Naive thymus-derived CD4-positive, alpha-beta T cell (primary cell): ENCODE measurements at regions not wholly inside any gene's neighbourhood (a gene's known extent, or its start where the extent isn't known, plus 50 kb on each side); places are given as distances from the start of the nearest gene placed in this dataset.

ENCODE experiments used
- ATAC-seq: fragments of 150-1000 bp; cut with Tn5 transposase; 2 replicates; pipeline ENCODE4 v1.10.0; 2021; ENCODE audit warnings: mild to moderate bottlenecking, moderate library complexity
- CTCF ChIA-PET: fragments of 350-600 bp; sonication (Branson Sonifier 250); formaldehyde crosslinking; loops from one replicate; lab custom pipeline; 2021; ENCODE audit warnings: antibody characterized with exemption; lab: Charles Lee
- POLR2A ChIA-PET: fragments of 350-600 bp; sonication (Branson Sonifier 250); formaldehyde crosslinking; loops from one replicate; lab custom pipeline; 2021; ENCODE audit warnings: antibody characterized with exemption, inconsistent platforms; lab: Charles Lee
- DNase-seq, 9 donors: peaks; one replicate each; pipeline versions ENCODE4 v3.0.0 to v3.0.0-alpha.2; 2020 to 2022; ENCODE audit warnings: mixed read lengths in 1 of 9
- H3K27ac ChIP-seq: one replicate; pipeline ENCODE4 v1.7.0; 2013; ENCODE audit warnings: mild to moderate bottlenecking, low read depth, low read length, moderate library complexity
- H3K27me3 ChIP-seq, 2 donors: one replicate each; pipeline ENCODE4 v1.7.0; 2013; ENCODE audit warnings: low read length in 2 of 2, mild to moderate bottlenecking in 2 of 2, moderate library complexity in 2 of 2; ENCODE audit not compliant: control insufficient read depth in 2 of 2, insufficient read depth in 2 of 2
- H3K36me3 ChIP-seq, 3 experiments: 1 replicate in 2 of 3; 2 replicates in 1 of 3; pipeline ENCODE4 v1.7.0; 2013; ENCODE audit warnings: low read length in 3 of 3, mild to moderate bottlenecking in 3 of 3, moderate library complexity in 1 of 3; ENCODE audit not compliant: insufficient read depth in 3 of 3, control insufficient read depth in 2 of 3
- H3K4me1 ChIP-seq, 2 donors: one replicate each; pipeline ENCODE4 v1.7.0; 2013; ENCODE audit warnings: low read length in 2 of 2, mild to moderate bottlenecking in 2 of 2, moderate library complexity in 1 of 2; ENCODE audit not compliant: control insufficient read depth in 2 of 2, insufficient read depth in 2 of 2
- H3K4me3 ChIP-seq: 2 replicates; pipeline ENCODE4 v1.7.0; 2013; ENCODE audit warnings: mild to moderate bottlenecking, low read length
- H3K9me3 ChIP-seq, 3 experiments: 1 replicate in 2 of 3; 2 replicates in 1 of 3; pipeline ENCODE4 v1.7.0; 2013; ENCODE audit warnings: low read length in 3 of 3; ENCODE audit not compliant: control insufficient read depth in 2 of 3
- H3K27ac Mint-ChIP-seq, 9 donors: one replicate each; pipeline ENCODE4 v1.8.0; 2020 to 2022; ENCODE audit warnings: mixed read lengths in 9 of 9, mild to moderate bottlenecking in 8 of 9, moderate library complexity in 5 of 9, inconsistent platforms in 2 of 9
- H3K27me3 Mint-ChIP-seq, 5 donors: one replicate each; pipeline ENCODE4 v1.8.0; 2021 to 2022; ENCODE audit warnings: mixed read lengths in 5 of 5, mild to moderate bottlenecking in 1 of 5
- H3K36me3 Mint-ChIP-seq, 5 donors: one replicate each; pipeline ENCODE4 v1.8.0; 2020 to 2022; ENCODE audit warnings: mixed read lengths in 5 of 5, mild to moderate bottlenecking in 3 of 5, inconsistent platforms in 1 of 5
- H3K4me1 Mint-ChIP-seq, 7 donors: one replicate each; pipeline ENCODE4 v1.8.0; 2020 to 2022; ENCODE audit warnings: mixed read lengths in 7 of 7, mild to moderate bottlenecking in 3 of 7, inconsistent platforms in 1 of 7
- H3K4me3 Mint-ChIP-seq, 10 donors: one replicate each; pipeline ENCODE4 v1.8.0; 2020 to 2022; ENCODE audit warnings: mild to moderate bottlenecking in 10 of 10, mixed read lengths in 10 of 10, moderate library complexity in 6 of 10, inconsistent platforms in 2 of 10
- H3K9me3 Mint-ChIP-seq, 11 donors: one replicate each; pipeline ENCODE4 v1.8.0; 2020 to 2022; ENCODE audit warnings: mixed read lengths in 11 of 11, mild to moderate bottlenecking in 4 of 11, inconsistent platforms in 1 of 11, moderate library complexity in 1 of 11
- intact Hi-C, 2 donors: fragments of 100-400 bp; cut with micrococcal nuclease; formaldehyde crosslinking; loops; one replicate each; pipeline ENCODE4 v1.15.1; 2023

GRCh38 chr20:11195169-11195568, 521.4 kb upstream of the JAG1 start:
- Histone ChIP-seq H3K27ac (no peak overlapping the region), H3K9me3 (no peaks in the 10 kb centered on the region), H3K27me3 (no peaks in the 10 kb centered on the region), H3K4me3 (no peak overlapping the region), H3K36me3 (no peaks in the 10 kb centered on the region), H3K4me1 (no peaks in the 10 kb centered on the region)
- POLR2A ChIA-PET = no interaction called here
- CTCF ChIA-PET = no interaction called here
- peaks cover 0 to 5% (median 0%) of the 10 kb centered on the region in 5 donors for H3K27me3 Mint-ChIP-seq
- no peaks in the 10 kb centered on the region for H3K36me3 Mint-ChIP-seq
- H3K9me3 Mint-ChIP-seq = peaks cover 0 to 5% (median 0%) of the 10 kb centered on the region in 11 donors
- no peak for DNase-seq
- intact Hi-C loops = no loop called here
- peaks cover 0 to 3% (median 0%) of the 10 kb centered on the region in 7 donors for H3K4me1 Mint-ChIP-seq
- no peak overlapping the region for H3K4me3 Mint-ChIP-seq
- ATAC-seq = no peak
- H3K27ac Mint-ChIP-seq = no peak overlapping the region

GRCh38 chr20:11195899-11196558, 522.2 kb upstream of the JAG1 start:
- Histone ChIP-seq H3K4me1 (no peaks in the 10 kb centered on the region), H3K9me3 (no peaks in the 10 kb centered on the region), H3K4me3 (no peak overlapping the region), H3K27ac (no peak overlapping the region), H3K36me3 (no peaks in the 10 kb centered on the region), H3K27me3 (no peaks in the 10 kb centered on the region)
- Mint-ChIP-seq H3K4me3 (no peak overlapping the region), H3K4me1 (peaks cover 0 to 3% (median 0%) of the 10 kb centered on the region in 7 donors), H3K27ac (no peak overlapping the region), H3K27me3 (peaks cover 0 to 5% (median 0%) of the 10 kb centered on the region in 5 donors), H3K9me3 (peaks cover 0 to 5% (median 0%) of the 10 kb centered on the region in 11 donors), H3K36me3 (no peaks in the 10 kb centered on the region)
- POLR2A ChIA-PET = no interaction called here
- no peak for ATAC-seq
- intact Hi-C loops = no loop called here
- DNase-seq = no peak
- CTCF ChIA-PET = no interaction called here

GRCh38 chr20:11197851-11198250, 524.1 kb upstream of the JAG1 start:
- Mint-ChIP-seq H3K9me3 (peaks cover 0 to 3% (median 0%) of the 10 kb centered on the region in 11 donors), H3K4me1 (peaks cover 0 to 3% (median 0%) of the 10 kb centered on the region in 7 donors), H3K36me3 (no peaks in the 10 kb centered on the region), H3K4me3 (no peak overlapping the region), H3K27ac (no peak overlapping the region), H3K27me3 (peaks cover 0 to 5% (median 0%) of the 10 kb centered on the region in 5 donors)
- intact Hi-C loops = no loop called here
- no peak for DNase-seq
- ChIA-PET POLR2A (no interaction called here), CTCF (no interaction called here)
- no peaks in the 10 kb centered on the region for H3K4me1 ChIP-seq
- H3K27me3 ChIP-seq = no peaks in the 10 kb centered on the region
- no peak overlapping the region for H3K27ac ChIP-seq
- H3K4me3 ChIP-seq = no peak overlapping the region
- no peaks in the 10 kb centered on the region for H3K9me3 ChIP-seq
- ATAC-seq = no peak
- H3K36me3 ChIP-seq = no peaks in the 10 kb centered on the region

GRCh38 chr20:11200423-11200822, 526.6 kb upstream of the JAG1 start:
- Histone ChIP-seq H3K9me3 (no peaks in the 10 kb centered on the region), H3K4me3 (no peak overlapping the region), H3K27me3 (no peaks in the 10 kb centered on the region), H3K36me3 (no peaks in the 10 kb centered on the region), H3K27ac (no peak overlapping the region), H3K4me1 (no peaks in the 10 kb centered on the region)
- DNase-seq (no peak), ATAC-seq (no peak)
- Mint-ChIP-seq H3K4me1 (peaks cover 0 to 4% (median 0%) of the 10 kb centered on the region in 7 donors), H3K9me3 (peaks cover 0 to 3% (median 0%) of the 10 kb centered on the region in 11 donors), H3K4me3 (no peak overlapping the region), H3K27ac (no peak overlapping the region), H3K36me3 (no peaks in the 10 kb centered on the region), H3K27me3 (peaks cover 0 to 5% (median 0%) of the 10 kb centered on the region in 5 donors)
- ChIA-PET CTCF (no interaction called here), POLR2A (no interaction called here)
- intact Hi-C loops = loop anchor here in 1 of 2 donors (10.0 kb wide), 1 partner anchor 736 kb away; no protein-coding TSS in a partner anchor

GRCh38 chr20:11204926-11205768, 531.3 kb upstream of the JAG1 start:
- H3K4me1 ChIP-seq = no peaks in the 10 kb centered on the region
- Mint-ChIP-seq H3K27ac (no peak overlapping the region), H3K9me3 (peaks cover 0 to 2% (median 0%) of the 10 kb centered on the region in 11 donors), H3K36me3 (no peaks in the 10 kb centered on the region), H3K4me3 (no peak overlapping the region), H3K27me3 (peaks cover 0 to 5% (median 0%) of the 10 kb centered on the region in 5 donors), H3K4me1 (peaks cover 0 to 4% (median 0%) of the 10 kb centered on the region in 7 donors)
- intact Hi-C loops = loop anchor here (1.0 to 10.0 kb wide), 2 partner anchors 740 to 1227 kb away; no protein-coding TSS in a partner anchor
- ATAC-seq (peak; percentile 66), DNase-seq (peak in 2 of 9 donors; percentile 0 to 2)
- no peak overlapping the region for H3K27ac ChIP-seq
- no peaks in the 10 kb centered on the region for H3K36me3 ChIP-seq
- no peak overlapping the region for H3K4me3 ChIP-seq
- no peaks in the 10 kb centered on the region for H3K9me3 ChIP-seq
- H3K27me3 ChIP-seq = no peaks in the 10 kb centered on the region
- ChIA-PET POLR2A (no interaction called here), CTCF (interaction anchor here (0.6 kb wide), 1 partner anchor 583 kb away, joined by 3 read pairs; no protein-coding TSS in a partner anchor)

- H3K4me1 ChIP-seq = no peaks in the 10 kb centered on the region
- H3K4me1 Mint-ChIP-seq = peaks cover 0 to 4% (median 0%) of the 10 kb centered on the region in 7 donors
- ChIA-PET CTCF (interaction anchor here (0.6 kb wide), 1 partner anchor 584 kb away, joined by 3 read pairs; no protein-coding TSS in a partner anchor), POLR2A (no interaction called here)
- H3K36me3 ChIP-seq = no peaks in the 10 kb centered on the region
- no peak overlapping the region for H3K27ac ChIP-seq
- H3K9me3 ChIP-seq = no peaks in the 10 kb centered on the region
- ATAC-seq (no peak), DNase-seq (no peak)
- H3K4me3 Mint-ChIP-seq = no peak overlapping the region
- H3K9me3 Mint-ChIP-seq = peaks cover 0 to 4% (median 0%) of the 10 kb centered on the region in 11 donors
- no peak overlapping the region for H3K27ac Mint-ChIP-seq
- H3K36me3 Mint-ChIP-seq = no peaks in the 10 kb centered on the region
- intact Hi-C loops = loop anchor here (1.0 to 10.0 kb wide), 2 partner anchors 741 to 1228 kb away; no protein-coding TSS in a partner anchor
- no peaks in the 10 kb centered on the region for H3K27me3 ChIP-seq
- H3K27me3 Mint-ChIP-seq = peaks cover 0 to 6% (median 0%) of the 10 kb centered on the region in 5 donors
- no peak overlapping the region for H3K4me3 ChIP-seq
Observed at GRCh38 chr20:11205769-11206362, 532.1 kb upstream of the JAG1 start.
